HG03280 (cell line): ENCODE measurements at regions not wholly inside any gene's neighbourhood (a gene's known extent, or its start where the extent isn't known, plus 50 kb on each side); places are given as distances from the start of the nearest gene placed in this dataset.

ENCODE experiments used
- ATAC-seq: cut with Tn5 transposase; IDR thresholded peaks from one replicate; pipeline ENCODE4 v1.9.1; 2021; ENCODE audit warnings: mild to moderate bottlenecking, moderate library complexity; ENCODE audit not compliant: unreplicated experiment

GRCh38 chr6:139557547-139557946 lies 183.1 kb upstream of the CITED2 start:
- no peak for ATAC-seq

DNA sequence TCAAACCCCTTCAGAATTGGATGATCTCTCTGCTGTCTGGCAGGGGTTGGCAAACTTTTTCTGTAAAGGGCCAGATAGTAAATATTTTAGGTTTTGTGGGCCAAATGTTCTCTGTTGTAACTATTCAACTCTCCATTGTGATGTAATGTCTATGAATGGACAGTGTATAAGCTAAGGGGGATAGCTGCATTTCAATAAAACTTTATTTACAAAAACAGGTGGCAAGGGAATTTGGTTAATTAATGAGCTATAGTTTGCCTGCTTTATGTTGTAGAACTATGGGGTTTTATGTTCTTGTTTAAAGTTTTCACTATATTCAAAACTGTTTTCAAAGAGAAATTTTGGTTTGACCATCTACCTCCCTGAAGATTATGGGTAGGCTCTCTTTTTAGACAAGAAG lies 182.1 kb upstream of the CITED2 start:
- ATAC-seq = no peak

DNA sequence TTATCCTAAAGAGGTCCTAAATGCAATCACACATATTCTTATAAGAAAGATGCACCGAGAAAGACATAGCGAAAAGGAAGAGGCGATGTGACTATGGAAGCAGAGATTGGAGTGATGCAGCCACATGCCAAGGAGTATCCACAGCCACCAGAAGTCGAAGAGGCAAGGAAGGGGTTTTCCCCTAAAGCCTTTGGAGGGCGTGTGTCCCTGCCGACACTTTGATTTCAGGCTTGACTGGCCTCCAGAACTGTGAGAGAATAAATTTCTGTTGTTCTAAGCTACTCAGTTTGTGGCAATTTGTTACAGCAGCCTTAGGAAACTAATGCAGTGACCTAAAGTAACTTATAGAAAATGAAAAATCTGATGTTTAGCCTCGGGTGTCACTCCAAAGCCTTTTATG lies 179.5 kb upstream of the CITED2 start:
- ATAC-seq = no peak

DNA sequence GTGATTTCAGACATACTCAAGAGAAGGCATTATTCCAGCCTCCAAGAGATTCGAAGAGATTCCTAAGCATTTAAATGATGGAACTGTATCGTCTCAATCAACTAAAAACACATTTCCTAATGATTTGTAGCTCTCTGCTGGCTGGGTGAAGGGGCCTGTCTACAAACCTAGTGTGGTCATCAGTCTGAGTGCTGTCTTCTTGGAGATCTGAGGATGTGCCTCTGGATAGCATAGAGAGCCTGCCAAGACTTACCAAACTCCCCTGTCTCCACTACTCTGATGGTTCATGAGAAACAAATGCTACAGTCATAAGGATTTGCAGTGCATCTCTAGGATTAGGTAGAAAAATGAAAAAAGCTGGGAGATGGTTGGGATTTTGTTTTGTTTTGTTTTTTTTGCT lies 176.9 kb upstream of the CITED2 start:
- no peak for ATAC-seq

- no peak for ATAC-seq
Observed at GRCh38 chr6:139550361-139550760, 175.9 kb upstream of the CITED2 start.

DNA sequence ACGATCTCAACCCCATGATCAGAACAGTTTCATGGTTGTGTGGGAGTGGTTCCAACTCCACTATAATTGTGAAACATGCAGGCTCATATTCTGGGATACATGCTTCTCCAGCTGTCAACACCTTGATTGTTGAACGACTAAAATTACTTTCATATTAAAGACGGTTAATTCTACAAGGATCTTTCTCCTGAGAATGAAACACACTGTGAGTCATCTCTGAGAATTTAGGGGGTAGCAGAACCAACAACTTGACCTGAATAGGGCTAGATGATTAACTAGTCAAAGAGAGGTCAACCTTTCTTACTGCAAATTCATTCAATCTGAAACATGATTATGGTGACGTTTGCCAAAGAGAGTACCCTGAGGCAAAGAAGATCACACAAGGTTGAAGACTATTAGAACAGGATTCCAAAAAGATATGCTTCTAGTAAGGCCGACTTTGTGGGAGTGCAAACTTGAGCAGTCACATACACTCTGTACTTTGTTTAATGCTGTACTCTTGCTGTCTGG lies 175.2 kb upstream of the CITED2 start:
- ATAC-seq = no peak

GRCh38 chr6:139547804-139548203 lies 173.4 kb upstream of the CITED2 start:
- ATAC-seq = no peak

DNA sequence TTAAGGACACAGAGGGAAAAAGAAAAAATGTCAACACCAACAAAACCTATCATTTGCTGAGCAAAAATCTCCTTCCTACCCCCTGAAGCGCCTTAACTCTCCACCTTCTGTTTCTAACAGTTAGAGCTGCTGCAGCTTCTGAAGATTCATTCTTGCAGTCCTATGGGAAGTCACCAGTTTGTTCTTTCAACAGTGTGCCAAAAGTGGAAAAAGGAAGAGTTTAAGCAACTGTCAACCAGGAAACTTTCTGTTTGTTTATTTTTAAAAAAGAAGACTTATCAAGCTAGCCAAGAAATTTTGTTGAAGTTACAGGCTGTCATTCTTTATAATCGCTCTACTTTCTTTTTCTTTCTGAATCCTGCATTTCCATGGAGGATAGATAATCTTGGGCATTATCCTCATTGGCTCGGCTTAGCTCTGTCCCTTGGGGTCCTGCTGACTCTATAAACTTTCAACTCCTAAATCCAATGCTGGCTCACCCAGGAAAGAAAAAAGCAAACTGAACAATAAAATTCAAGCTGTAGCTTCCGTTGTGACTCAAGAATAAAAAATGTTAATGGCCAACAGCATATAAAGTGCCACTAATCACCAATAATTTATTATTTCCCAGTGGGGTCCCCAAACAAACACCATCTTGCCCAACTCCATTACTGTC lies 172.8 kb upstream of the CITED2 start:
- no peak for ATAC-seq

- ATAC-seq = no peak
Observed at GRCh38 chr6:139546106-139546472, 171.6 kb upstream of the CITED2 start.

DNA sequence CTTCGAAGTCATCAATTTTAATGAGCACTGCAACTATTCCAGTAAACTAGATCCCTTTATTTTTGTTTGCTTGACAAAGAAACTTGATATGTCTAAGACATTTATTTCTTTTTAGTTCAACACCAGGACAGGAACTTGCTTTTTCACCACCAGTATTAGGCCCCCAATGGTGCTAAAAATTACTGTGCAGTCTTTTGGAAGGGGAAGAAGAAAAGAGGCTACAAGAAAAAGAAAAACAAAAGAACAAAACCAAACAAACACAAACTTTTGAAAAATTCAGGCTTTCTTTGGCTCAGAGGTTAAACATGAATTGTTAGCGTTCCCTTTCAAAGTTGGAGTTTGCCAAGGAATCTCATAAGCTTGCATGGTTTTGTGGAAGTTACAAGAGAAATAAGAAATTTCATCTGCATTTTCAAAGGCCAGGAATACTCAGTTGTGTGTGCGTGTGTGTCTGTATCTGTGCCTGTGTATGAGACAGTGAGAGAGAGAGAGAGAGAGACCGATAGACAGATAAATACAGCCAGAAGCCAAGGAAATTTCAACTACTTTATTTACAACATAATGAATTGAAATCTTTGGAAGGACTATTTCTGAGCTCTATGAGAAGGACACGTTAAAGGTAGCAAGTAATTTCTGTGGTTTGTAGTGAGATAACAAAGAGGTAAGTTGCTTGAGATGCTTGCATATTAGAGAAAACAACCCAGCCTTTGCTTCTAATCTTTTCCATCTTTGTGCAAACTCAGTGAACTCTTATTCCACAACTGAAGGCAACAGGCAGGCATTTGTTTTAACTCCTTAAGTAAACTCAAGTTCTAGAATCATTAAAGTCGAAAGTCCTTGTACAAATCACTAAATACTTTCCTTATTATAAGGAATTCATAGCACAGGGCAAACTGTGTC lies 171.0 kb upstream of the CITED2 start:
- ATAC-seq = no peak

DNA sequence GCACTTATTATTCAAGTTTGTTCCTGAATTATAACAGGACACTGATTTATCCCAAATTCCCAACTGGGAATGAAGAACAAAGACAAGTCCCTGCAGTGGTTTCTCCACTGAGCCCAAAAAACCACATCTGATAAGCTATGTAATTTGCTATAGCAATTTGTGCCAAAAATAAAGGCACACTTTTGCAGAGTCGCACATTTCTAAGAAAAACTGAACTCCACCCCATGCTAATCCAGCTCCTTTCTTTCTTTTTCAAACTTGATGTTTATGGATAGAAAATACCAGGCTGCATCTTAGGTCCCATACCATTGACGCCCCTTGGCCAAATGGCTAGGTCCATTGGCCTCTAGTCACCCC lies 170.2 kb upstream of the CITED2 start:
- ATAC-seq = no peak

- ATAC-seq = no peak
Observed at GRCh38 chr6:139542351-139542750, 167.9 kb upstream of the CITED2 start.

- no peak for ATAC-seq
Observed at GRCh38 chr6:139540894-139541293, 166.4 kb upstream of the CITED2 start.

- ATAC-seq = no peak
Observed at GRCh38 chr6:139540276-139540675, 165.8 kb upstream of the CITED2 start.

DNA sequence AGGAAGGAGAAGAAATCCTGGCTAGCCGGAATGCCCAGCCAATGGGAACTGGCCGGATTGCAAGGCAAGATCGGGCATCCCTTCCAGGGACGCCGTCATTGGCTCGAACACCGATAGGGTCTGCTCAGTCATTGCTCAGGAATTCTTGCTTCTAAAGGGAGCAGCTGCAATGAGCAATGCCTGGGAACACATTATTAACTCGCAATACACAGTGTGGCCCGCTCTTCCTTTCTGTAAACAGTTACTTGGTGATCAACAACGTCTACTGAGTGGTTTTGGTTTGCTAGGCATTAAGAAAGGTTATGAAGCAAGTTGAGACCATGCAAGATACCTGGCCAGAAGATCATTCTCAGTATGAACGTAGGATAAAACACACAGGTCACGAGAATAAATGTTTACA lies 165.4 kb upstream of the CITED2 start:
- no peak for ATAC-seq

DNA sequence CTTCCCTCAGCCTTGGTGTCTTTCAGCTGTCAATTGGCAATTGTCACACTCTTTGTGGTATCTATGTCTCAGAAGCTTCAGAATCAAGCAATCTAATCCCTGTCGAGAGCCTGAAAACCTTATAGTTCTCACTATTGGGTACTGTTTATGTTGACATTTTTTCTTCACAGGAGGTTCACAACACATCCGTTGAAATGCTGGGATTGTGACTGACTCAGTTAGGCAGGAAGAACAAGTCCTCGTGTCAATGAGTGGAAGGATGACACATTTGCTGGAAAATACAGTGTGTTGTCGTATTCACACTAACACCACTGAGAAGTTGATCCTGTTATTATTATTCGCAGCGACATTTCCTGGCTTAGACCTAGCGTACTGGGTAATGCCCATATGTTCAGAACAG lies 163.9 kb upstream of the CITED2 start:
- no peak for ATAC-seq

DNA sequence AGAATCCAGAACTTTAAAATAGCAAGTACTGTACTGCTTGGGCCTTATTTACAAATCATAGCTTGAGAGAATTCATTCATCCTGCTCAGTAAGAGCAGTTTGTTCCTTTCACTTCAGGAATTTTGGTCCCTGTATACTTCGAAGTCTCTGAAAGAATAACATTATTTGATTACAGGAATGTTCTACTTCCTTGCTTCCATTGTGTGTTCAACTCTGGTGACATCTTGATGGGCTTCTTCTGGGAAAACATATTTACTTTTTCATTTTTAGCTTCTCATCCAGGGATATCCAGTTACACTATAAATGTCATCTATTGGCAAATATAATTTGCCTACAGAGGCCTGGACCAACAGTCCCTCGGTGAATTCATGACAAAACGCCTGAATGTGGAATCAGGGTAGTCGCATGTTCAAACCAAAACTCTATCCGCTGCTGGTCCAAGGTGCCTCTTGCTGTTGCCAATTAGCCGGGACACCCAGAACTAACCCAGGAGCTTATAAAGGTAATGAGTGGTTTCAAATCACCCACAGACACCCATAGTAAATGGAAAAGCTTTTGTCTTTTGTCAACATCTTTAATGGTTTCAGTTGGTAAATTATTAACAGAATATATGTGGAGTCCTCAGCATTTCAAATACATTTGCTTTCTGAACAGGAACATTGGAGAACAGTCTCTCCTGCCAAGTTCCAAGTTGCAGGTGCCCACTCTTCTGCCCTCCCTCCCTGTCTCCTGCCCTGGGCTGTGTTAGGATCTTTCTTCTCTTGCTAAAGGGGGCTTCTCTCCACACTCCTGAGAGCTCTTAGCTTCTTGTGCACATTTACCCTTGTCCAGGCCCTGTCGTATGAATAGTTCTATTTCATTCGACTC lies 162.5 kb upstream of the CITED2 start:
- ATAC-seq = no peak

DNA sequence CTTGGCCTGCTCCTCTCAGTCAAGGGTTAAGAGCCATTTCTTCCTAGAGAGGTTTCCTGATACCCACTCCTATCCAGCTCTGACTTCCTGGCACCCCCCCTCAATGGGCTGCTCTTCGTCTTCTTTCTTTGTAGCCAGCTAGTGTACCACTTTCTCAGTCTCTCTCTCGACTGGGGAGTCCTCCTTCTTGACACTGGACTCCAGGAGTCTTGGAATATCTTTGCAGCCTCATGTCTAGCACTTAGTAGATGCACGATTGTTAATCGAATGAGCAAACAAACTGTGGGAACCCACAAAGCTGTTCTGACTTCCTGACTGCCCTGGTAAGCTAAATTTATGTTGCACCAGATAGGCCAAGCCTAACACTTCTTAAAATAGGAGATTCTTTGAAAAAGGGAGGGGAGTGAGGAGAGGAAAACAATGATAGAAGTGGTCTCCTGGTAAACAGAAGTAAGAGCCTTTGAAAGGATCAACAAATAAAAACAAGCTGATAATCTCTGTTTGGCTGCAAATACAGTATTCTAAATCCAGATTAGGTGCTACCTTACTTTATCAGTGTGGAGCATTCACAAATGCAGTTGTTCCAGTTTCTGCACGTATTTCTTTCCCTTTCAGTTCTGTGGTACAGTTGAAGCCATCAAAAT lies 160.1 kb upstream of the CITED2 start:
- no peak for ATAC-seq

GRCh38 chr6:139533573-139534471 lies 159.4 kb upstream of the CITED2 start:
- ATAC-seq = no peak

GRCh38 chr6:139533171-139533570 lies 158.7 kb upstream of the CITED2 start:
- no peak for ATAC-seq
